HUDEP-2 (cell line): ENCODE measurements at regions not wholly inside any gene's neighbourhood (a gene's known extent, or its start where the extent isn't known, plus 50 kb on each side); places are given as distances from the start of the nearest gene placed in this dataset.

Experiments
- DNase-seq, 76 experiments: peaks; one replicate each; lab custom pipeline; 2025; ENCODE audit not compliant: unreplicated experiment in 76 of 76; lab: John Stamatoyannopoulos, UW

DNA sequence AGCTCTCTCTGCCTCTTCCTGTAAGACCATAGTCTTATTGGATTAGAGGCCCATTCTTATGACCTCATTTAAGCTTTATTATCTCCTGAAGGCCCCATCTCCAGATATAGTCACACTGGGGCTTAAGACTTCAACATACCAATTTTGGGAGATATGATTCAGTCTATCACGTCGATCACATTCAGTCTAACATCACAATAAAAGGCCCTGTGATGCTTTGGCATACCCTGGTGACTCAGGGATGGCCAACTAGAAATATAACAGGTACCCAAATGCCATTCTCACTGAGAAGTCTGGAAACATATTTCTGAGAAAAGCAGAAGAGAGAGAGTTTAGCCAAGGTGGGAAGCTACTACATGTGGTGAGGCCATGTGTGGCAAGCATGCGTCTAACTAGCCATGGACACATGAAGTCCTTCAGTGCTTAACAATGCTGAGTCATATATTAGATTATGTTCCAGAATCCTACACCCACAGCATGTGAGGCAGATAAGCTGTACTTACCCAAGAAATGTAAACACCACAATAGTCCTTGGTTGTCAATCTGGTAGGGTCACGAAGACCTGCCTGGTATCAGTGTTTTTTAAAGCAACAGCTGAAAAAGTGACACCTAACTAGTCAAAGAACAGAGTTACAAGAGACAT lies 485.1 kb downstream of the FOXO1 start:
- DNase-seq = peak in 34 of 76 experiments; percentile 1 to 64 (median 18)

DNA sequence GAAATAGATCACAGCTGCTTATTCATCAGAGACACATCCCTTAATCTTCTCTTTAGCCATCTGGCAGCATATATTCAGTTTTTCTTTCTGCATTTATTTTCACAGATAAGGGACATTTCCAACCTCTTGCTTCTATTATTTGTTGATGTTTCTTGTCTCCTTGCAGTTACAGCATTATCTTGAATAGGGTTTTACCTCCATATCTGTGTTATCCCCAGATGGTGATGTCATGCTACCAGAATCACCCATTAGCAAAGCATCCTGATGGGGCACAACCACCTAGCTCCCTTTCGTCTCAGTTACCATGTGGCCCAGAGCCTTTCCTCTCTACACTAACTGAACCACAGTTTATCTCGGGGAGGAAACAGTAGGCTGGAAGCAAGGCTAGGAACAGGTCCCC lies 483.9 kb downstream of the FOXO1 start:
- no peak for DNase-seq

DNA sequence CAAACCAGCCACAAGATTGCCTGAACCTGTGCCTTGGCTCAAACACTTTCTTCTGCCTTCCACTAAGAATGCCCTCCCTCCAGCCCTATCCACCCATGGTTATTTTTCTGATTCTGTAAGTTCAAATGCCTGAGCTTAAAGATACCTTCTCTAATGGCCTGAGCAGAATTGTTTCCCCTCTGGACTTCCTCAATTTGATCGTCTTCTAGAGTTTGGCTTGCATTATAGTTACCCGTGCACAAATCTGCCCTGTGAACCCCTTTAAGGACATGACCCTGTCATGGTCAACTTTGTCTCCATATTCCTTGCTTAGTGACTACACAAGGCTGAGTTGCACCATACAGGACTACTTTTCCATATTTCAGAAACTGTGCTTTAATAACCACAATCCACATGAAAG lies 481.0 kb downstream of the FOXO1 start:
- DNase-seq = no peak

DNA sequence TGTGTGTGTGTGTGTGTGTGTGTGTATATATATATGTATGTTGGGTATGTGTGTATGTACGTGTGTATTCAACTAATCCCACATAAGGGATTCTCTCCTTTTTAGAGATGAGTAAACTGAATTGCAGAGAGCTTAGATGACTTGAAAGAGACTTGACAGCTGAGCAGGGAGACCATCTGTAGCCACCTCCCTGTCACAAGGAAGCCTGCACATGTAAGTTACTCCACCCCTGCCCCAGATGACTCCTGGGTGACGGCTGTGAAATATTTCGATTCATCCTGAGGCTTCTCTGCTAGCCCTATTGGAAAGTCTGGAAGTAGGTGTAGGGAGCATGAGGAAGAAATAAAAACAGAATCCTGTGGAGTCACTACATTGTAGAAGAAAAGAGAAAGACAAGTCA lies 480.4 kb downstream of the FOXO1 start:
- no peak for DNase-seq

DNA sequence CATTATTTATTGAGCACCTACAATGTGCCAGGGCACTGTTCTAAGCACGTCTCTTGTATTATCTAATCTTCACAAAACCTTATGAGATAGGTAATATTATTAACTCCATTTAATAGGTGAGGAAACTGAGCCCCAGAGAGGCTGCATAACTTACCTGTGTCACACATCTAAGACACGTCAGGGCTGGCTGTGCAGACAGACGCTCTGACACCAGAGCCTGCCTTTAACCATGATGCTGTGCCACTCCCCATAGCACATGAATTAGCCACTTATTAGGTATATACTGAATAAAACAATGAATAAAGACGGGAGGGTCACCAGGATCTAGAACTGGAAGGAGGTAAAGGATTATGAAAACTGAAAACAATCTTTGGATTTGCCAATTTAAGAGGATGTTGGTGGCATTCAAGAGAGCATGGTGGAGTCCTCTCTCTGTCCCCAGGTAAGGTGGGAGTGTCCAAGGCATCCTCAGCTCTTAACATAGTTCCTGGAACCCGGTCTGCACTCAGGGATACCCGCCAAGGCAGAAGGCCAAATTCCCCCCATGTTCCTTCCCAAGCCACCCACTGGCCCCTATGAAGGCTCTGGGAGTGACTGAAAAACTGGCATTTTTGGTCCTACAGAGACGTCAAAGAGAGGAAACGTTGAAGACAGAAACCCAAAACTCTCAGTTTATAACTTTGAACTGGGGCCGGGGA lies 479.7 kb downstream of the FOXO1 start:
- no peak for DNase-seq

DNA sequence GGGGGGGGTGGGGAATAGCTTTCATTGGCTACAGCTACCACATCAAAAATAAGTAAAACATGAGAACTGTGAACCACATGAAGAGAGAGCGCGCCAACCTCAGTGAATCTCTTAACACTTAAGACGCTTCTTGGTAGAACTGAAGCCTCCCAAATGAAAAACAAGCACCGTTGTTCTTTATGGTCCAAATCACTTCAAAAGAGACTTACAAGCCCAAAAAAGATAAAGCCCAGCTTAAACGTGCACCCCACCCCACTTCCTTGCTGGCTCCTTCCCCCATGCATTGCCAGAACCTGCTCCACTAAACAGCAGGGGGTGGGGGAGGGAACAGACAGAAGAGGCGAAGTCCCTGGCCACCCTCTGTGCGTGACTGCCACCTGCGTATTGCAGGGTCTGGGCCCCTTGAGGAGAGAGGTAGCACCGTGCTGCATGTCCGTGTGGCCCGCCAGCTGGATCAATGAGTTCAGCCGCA lies 479.1 kb downstream of the FOXO1 start:
- DNase-seq = no peak

DNA sequence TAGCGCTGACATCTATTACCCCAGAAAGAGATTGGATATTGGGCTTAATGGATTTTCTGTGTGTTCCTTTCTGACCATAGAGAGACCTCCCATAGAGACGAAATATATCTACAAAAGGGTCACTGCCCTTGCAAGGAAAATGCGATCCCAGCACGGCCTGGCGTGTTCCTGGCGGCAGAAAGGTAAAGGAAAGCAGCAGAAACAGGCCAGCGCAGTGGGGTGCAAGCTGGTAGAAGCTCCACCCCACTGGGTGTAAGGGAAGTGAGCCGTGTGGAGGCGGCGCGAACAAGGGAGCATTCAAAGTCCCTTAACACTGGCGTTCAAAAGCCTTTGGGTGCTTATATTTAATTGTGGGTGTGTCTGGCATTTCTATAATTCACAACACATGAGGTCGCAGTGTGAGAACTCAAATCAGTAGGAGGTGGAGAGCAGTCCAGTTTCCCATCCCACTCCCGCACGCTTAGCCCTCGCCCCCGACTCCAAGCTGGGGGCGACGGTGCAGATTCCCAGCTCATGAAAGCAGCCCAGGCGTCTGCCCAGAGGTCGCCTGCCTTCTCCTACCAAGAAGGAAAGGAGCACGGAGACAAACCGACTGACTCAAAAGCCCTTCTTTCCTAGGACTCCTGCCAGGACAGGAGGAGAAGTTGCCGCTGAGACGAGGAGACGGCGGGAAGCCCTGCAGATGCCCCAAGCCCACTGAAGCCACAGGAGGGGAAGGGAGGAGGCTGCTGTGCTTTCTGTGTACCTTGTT lies 478.4 kb downstream of the FOXO1 start:
- no peak for DNase-seq

DNA sequence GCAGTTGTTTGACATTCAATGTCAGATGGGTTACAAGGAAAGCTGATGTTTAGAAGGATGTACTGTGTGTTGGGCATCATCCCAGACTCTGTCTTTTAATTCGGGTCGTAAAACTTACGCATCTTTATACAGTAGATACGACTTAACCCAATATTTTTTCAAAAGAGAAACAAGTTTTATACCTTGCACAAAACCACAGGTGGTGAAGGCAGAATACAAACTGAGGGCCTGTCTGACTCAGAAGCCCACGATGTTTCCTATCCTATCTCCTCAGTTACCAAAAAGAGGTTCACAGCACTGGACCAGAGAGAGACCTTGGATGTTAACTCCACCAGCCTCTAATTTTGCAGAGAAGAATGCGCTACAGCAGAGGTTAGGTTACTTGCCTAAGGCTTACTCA lies 477.0 kb downstream of the FOXO1 start:
- no peak for DNase-seq

DNA sequence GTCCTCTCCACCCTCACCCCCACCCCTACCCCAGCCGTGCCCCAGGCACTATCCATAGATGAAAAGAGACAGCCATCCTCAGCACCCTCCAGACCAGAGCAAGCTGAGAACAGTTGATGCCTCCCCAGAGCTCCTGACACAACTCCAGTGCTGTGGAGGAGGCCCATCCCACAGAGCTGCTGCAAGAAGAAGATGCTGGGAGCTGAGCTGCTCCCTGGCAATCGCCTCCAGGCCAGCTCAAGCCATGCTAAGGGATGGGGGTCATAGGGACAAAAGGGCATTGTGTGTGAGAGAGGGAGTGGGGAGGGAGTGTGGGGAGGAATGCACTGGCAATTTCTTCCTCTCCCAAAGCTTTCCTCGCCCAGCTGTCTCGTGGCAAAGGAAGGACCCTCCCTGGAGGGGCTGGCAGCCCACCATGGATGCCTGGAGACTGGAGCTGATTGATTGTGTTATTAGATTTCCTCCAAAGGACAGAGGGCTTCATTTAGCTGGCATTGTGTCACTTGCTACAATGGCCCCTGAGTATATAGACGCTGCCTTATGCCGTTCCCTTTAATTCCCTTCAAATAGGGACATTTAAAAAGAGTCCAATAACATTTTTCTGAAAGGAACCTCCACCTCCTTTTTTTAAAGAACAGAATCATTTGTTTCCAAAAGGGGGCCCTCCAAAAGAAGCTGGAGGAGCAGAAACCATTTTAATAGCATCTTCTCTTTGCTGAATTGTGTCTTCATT lies 476.4 kb downstream of the FOXO1 start:
- DNase-seq = no peak

DNA sequence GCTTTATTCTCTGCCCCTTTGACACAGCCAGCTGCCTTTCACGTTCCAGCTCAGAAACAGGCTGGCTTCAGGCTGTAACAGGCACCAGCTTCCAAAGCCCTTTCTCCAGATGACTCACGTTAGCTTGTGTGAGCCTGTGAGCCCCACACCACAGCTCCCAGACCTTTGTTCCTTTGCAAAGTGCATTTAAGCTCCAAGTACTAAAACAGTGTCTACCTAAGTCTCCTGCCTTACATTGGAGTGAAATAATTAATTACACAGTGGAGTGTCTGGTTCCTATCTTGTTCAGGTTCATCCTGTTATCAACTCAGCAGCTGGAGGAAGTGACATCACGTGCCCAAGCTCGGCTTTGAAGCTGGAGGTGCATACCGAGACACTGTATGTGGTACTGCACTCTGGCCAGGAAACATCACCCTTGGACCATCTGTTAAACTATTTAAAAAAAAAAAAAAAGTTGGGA lies 475.8 kb downstream of the FOXO1 start:
- DNase-seq = peak in 1 of 76 experiments; percentile 1

DNA sequence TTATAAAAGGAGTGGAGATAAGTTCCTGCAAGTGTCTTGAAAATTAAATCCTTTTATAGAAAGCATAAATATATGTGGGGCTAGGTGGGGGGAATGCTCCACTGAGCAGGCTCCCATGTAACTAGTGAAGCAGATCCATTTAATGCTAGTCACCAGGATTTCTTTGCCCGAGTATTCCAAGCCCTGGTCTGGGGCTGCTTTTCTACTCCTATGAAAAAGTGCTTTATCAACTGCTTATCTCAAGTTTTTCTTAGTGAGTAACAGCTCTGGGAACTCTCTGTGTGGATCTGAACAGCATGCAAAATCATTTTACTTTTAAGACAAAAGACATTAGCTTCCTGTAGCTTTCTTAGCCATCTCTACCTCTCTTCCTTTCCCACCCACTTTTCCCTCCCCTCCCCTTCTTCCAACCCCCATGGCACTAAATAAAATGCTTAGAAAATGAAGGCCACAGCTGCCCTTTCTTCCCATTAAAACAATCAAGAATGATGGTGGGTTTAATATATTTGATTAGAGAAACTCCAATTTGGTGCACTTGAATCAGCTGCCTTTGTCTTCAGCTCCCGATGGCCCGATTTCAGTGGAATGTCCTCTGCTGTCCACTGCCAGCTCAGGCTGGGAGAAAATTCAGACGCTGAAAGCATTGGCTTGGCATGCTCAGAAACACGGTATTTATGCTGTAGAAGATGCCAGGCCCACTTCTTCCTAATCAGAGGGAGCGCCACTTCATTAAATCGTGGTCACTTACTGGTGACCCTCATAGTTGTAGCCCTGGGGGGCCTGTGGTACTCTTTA lies 475.1 kb downstream of the FOXO1 start:
- no peak for DNase-seq

DNA sequence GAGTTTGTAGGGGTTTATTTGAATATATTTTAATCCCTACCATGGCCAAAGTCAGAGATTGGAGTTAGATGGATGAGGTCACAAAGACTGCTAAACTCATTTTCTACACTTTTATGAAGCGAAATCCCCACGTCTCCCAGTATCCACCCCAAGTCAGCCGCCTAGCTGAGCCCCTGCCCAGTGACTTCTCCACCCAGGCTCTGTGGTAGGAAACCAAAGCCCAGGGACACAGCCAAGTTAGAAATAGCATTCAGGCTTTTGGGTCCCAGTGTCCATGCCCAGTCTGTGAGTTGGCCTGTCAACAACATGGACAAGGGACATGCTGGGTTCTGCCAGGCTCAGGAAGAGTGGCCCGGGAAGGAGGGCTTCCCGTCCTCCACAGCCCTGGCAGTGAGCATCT lies 474.0 kb downstream of the FOXO1 start:
- DNase-seq = no peak

DNA sequence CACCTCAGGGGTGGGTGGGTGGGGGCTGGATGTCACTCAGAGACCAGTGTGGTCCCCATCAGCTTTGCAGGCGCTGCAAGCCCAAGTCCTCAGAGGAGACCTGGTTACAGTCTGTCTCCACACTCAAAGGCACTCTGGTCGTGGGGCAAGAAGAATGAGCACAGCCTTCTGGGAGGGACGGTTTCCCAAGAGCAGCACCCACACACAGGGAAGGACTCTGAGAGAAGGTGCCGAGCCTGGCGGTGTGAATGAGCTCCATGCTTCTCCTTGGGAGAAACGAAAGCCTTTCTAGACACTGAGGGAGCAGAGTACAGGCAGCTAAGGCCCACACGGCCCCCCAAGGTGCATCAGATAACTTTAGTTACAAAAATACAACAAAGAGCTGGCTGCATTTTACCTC lies 473.6 kb downstream of the FOXO1 start:
- no peak for DNase-seq

DNA sequence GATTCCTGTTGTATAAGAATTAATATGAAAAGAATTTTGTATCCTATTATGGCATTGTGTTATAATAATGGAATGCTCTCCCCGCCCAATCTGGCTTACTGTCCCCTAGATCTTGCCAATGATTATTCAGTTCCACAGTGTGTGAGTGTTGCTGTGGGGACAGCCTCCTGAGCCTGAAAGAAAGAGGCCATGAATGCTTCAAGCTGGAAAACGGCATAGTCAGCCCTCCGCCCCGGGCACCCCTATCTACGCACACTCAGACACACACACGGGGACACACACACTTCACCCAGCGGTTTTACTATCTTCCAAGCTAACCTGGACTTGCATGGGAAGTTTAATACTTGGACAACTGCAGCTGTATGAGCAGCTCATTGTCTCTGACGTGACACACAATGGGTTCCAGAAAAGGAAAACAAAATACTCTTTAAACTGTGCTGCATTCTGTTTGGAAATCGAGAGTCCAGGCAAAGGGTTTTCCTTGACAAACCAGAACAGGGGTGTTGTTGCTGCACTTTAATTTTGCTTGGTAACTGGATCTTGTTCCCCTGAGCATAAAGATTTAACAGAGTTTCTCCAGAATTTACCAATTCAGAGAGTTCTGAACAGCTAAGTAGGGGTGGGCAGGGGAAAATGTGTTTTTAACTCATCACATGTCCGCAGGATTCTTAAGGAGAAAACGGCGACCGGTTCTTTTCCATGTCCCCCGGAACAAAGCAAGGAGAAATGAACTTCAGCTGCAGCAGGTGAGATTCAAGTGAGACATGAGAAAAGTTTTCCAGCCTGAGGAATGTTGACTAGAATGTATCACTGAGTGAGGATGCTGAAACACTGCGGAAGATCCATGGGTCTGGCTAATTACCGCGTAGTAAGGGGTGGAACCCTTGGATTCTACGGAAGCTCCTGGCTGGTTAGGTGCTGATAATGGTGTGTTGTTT lies 472.9 kb downstream of the FOXO1 start:
- DNase-seq = no peak

DNA sequence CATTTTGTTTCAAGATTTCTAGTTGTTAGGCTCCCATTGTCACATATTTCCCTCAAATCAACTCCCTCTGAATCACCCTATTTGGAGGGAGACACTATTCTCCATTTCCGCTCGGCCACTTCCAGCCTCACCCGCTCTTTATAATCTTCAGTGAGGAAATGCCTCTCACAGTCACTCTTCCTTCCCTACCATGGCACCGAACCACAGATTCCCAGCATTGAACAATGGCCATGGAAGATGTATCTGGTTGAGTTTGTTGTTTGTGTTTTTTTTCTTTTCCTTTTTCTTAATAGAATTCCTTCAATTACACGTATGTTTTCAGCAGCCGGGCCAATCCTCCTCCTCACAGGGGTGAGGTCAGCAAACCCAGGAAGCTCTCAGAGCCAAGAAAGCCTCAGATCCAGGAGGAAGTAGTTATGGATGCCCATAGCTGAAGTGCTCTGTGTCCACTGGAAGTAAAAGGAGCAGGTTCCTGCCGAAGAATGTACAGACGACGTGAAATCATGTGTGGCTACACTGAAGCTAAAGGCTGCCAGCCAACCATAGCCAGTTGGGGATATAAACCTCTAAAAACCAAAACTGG lies 472.1 kb downstream of the FOXO1 start:
- no peak for DNase-seq

DNA sequence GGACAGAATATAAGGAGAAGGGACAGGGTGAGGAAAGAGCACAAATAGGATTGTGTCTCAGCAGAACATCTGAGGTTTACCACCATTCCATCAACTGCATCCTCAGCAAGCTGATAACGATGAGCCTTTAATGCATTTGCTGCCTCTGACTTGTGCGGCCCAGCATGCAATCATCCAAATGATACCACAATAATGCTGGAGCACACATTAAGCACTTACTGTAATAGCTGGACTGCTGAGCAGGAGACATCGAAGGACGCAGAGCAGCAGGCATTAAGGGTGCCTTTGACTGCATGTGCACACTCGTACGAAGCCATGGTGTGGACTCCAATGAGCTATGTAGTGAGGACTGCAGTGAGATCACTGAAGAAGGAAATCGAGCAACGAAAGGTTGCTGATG lies 469.4 kb downstream of the FOXO1 start:
- no peak for DNase-seq

DNA sequence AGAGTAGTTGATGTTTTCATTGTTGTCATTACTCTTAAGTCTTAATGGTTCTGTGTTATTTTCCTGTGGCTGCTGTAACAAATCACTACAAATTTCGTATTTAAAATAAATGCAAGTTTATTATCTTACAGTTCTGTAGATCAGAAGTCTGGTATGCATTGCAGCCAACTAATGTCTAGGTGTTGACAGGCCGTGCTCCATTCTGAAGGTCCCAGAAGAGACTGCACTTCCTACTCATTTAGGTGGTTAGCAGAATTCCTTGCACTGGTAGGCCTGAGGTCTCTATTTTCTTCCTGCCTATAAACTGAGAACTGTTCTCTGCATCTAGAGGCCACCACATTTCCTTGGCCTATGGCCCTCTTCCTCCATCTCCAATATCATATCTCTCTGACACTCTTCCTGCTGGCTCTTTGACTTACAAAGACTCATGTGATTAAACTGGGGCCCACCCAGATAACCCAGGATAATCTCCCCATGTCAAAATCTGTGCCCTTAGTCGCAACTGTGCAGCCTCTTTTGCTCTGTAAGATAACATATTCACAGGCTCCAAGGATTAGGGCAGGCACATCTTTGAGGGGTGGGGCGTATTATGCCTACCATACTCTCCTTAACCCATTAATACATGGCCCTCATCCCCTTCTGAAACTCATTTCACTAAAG lies 468.4 kb downstream of the FOXO1 start:
- DNase-seq = peak in 1 of 76 experiments; percentile 3

DNA sequence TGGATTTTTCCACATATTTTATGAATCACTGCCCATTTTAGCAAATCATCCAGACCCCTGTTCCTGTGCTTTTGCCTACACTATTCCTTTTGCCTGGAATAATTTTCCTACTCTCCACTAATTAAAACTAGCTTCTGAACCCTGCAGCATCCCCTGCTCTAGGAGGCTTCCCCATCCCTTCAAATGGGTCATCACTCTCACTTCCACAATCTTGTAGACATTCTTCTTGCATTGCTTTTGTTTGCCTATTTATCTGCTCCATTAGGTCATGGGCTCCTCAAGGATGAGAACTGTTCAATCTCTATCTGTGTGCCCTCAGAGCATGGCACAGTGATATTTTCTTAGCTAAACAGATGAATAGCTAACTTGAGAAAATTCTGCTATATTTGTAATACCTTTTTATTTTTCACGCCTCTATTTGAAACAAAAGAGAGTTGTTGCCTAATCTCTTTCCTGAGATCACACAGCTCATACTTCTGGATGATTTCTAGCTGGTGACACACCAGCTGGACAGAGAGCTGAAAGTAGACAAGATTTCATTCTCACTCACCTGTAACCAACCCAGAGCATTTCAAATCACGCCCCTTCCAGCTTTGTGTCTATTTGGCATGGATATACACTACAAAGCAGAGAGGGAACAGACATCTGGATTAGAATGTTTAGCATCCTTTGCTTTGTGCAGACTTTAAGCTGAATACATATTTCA lies 466.0 kb downstream of the FOXO1 start:
- DNase-seq = no peak
